T-helper 1 cell treated with Interleukin-12 subunit alpha and Interleukin-12 subunit beta and Interleukin-4 antibody, amounts not matched to agents 30 μg/mL and 1 μg/mL, for 36 hours (primary cell): ENCODE measurements at regions not wholly inside any gene's neighbourhood (a gene's known extent, or its start where the extent isn't known, plus 50 kb on each side); places are given as distances from the start of the nearest gene placed in this dataset.

ENCODE experiments used
- H3K27ac Mint-ChIP-seq: one replicate; pipeline ENCODE4 v1.8.0; 2021; ENCODE audit warnings: mild to moderate bottlenecking, mixed read lengths
- H3K27me3 Mint-ChIP-seq: one replicate; pipeline ENCODE4 v1.8.0; 2021; ENCODE audit warnings: low read depth, mixed read lengths
- H3K36me3 Mint-ChIP-seq: one replicate; pipeline ENCODE4 v1.8.0; 2021; ENCODE audit warnings: low read depth, mixed read lengths
- H3K4me1 Mint-ChIP-seq: one replicate; pipeline ENCODE4 v1.8.0; 2021; ENCODE audit warnings: low read depth, mixed read lengths
- H3K4me3 Mint-ChIP-seq: one replicate; pipeline ENCODE4 v1.8.0; 2021; ENCODE audit warnings: mild to moderate bottlenecking, moderate library complexity, mixed read lengths
- H3K9me3 Mint-ChIP-seq: one replicate; pipeline ENCODE4 v1.8.0; 2021; ENCODE audit warnings: mixed read lengths

DNA sequence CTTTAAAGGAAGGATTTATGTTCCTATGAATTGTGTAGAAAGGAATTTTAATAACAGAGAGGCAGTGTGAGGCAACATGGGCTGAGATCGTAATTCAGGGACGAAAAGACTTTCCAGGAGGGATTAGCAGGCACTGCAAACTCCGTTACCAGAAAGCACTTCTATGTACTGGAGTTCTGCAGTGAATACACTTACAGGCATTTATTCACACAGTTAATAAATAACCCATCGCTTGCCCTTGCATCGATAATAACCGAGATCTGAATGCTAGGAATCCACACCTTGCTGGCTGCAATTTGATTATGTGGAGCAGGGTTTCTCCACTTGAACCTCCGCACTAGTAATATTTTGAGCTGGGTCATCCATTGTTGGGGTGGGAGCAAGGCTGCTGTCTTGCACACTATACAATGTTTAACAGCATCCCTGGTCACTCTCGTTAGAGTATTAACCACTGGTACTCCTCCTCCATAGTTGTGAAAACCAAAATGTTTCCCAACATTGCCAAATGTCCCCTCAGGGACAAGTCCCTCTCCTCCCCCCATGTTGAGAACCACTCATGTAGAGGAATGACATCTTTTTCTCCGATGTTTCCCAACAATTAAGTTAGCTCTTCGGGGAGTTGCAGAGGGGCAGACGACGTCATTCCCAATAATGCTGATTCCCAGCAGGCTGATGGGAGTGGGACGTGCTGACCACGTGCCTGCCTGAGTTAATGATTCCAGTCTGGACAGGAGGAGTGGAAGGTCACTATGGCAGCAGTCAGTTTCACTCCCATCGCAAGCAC lies 99.5 kb downstream of the SNX19 start:
- H3K27ac Mint-ChIP-seq: no peak overlapping the region
- H3K36me3 Mint-ChIP-seq: no peaks in the 10 kb centered on the region
- no peak overlapping the region for H3K4me3 Mint-ChIP-seq
- H3K27me3 Mint-ChIP-seq: peaks cover 8% of the 10 kb centered on the region
- no peaks in the 10 kb centered on the region for H3K9me3 Mint-ChIP-seq
- H3K4me1 Mint-ChIP-seq: peaks cover 4% of the 10 kb centered on the region

- Mint-ChIP-seq H3K27me3 (peaks cover 8% of the 10 kb centered on the region), H3K4me1 (peaks cover 4% of the 10 kb centered on the region), H3K4me3 (no peak overlapping the region), H3K9me3 (no peaks in the 10 kb centered on the region), H3K27ac (no peak overlapping the region), H3K36me3 (no peaks in the 10 kb centered on the region)
Measured at GRCh38 chr11:130817330-130817944, 98.8 kb downstream of the SNX19 start.

- no peak overlapping the region for H3K27ac Mint-ChIP-seq
- H3K4me1 Mint-ChIP-seq: peaks cover 4% of the 10 kb centered on the region
- peaks cover 3% of the 10 kb centered on the region for H3K27me3 Mint-ChIP-seq
- no peaks in the 10 kb centered on the region for H3K9me3 Mint-ChIP-seq
- H3K4me3 Mint-ChIP-seq: no peak overlapping the region
- no peaks in the 10 kb centered on the region for H3K36me3 Mint-ChIP-seq
Measured at GRCh38 chr11:130819625-130820024, 96.7 kb downstream of the SNX19 start.
